Muscle of back (tissue), 3 donors: ENCODE measurements at regions not wholly inside any gene's neighbourhood (a gene's known extent, or its start where the extent isn't known, plus 50 kb on each side); places are given as distances from the start of the nearest gene placed in this dataset.

Source experiments
- DNase-seq, 3 donors: peaks; one replicate each; pipeline versions ENCODE4 v3.0.0 to v3.0.0-alpha.2; 2013

DNA sequence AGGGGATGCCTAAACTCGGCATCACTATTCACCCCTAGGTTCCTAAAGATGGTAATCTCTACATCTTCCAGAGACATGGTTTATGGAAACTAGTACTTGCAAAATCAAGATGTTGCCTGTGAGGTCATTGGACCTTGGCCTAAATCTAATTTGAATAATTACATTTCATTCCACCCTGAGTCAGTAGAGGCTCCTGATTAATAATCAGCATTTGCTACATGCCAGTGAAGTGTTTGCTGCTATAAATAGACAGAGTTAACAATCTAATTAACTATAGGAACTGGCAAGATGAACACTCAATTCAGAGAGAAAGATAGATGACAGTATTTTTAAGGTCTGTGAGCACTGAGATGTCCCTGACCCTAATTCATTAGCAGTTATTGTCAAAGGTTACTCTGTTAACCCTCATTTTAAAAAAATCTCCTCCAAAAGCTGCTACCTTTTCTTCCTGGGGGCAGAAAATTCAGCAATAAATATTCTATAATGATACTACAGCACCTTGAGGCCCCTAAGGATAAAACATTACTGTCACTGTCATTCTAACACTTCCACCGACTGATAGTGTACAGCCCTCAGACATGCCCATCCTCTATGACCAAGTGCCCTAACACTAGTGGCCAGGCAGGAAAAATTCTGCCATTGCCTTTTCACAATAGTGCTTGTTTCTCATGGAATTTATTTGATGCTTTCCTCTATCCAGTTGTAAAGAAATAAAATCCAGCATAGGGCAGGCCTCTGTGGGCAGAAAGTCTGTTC, 65.7 kb upstream of the CCDC196 start:
- DNase-seq: no peak

DNA sequence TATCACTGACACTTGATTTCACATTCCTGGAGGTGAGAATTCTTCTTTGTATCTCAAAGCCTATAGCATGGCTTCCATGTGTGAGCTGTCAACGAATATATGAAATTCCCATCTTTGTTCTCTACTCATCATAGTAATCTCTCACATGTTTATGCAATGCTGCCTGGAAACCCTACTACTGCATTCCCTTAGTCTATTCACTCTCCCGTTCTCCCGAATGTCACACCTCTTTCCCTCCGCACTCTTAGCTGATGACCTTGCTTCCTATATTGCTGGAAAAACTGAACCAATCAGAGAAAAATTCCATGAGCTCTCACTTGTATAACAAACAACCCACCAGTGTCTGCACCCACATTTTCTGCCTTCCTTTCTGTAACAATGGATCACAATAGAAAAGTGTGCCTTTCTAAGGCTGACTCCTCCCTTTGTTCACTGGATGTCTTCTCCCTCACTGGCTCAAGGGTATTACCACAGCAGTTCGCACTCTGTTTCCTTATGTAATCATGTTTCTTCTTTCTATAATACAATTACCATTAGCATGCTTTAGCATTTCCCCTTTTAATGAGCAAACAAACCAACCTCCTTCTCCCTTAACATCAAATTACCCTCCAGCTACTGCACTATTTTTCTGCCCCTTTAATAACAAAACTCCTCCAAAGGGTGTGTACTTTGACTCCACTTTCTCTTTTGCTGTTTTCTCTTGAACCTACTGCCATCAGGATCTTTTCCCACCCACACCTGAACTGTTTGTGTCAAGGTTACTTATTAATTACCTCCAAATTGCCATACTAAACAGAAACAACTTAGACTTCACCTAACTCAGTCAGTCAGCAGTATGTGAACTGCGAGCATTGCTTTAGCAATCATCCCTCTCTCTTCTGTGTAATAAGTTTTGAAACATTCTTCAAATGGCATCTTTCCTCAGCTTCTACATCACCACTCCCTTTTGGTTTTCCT, 63.9 kb upstream of the CCDC196 start:
- DNase-seq: no peak

DNA sequence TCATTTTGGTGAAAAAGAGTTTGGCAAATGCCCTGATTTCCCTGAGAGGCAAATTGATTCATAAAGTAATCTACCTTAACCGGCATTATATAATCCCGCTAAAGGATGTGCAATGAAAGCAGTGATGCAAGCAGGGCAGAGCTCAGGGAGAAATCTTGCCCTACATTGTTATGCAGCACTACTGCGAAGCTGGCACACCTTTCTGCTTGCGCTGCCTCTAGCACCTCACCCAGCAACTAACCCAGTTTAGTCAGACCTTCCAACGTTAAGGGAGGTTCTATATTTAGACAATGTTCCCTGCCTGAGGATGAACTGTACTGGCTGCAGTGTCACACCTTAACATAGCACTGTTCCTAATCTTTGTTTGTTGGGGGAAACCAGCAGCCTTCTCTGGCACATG, 60.8 kb upstream of the CCDC196 start:
- no peak for DNase-seq

DNA sequence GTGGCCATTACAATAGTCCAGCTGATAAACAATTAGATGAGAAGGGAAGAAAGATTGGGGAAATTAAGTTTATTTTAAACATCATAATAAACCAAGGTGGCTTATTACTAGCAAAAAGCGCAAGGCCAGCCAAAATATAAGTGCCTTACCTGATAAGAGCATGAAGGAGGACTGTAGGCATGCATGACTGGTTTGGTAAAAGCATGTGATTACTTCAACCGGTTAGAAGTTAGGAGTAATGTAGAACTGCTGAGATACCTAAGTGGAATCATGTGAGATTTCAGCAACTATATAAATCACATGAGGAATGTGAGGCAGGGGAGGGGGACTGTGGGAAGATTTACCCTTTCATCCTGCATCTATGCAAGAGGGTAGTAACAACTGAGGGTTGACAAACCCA, 59.7 kb upstream of the CCDC196 start:
- DNase-seq: no peak

DNA sequence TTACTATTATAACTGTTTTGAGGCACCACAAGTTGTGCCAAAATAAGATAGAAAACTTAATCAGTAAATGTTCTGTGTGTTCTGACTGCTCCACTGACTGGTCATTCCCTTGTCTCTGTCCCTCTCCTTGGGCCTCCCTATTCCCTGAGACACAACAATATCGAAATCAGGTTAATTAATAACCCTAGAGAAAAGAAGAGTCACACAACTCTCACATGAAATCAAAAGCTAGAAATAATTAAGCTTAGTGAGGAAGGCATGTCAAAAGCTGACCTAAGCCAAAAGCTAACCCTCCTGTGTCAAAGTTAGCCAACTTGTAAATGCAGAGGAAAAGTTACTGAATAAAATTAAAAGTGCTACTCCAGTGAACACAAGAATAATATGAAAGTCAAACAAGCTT, 53.8 kb upstream of the CCDC196 start:
- no peak for DNase-seq

DNA sequence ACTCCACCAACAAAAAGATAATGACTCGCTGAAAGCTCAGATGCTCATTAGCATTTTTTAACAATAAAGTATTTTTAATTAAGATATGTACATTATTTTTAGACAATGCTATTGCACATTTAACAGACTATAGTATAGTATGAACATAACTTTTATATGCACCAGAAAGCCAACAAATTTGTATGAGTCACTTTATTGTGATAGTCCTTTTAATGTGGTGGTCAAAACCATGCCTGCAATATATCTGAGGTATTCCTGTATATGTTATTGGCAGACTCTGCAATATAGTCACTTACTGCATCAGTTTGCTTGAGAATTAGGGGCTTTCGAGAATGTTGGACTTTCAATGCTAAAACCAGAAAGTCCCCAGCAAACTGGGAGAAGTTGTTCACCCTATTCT, 51.7 kb upstream of the CCDC196 start:
- no peak for DNase-seq

DNA sequence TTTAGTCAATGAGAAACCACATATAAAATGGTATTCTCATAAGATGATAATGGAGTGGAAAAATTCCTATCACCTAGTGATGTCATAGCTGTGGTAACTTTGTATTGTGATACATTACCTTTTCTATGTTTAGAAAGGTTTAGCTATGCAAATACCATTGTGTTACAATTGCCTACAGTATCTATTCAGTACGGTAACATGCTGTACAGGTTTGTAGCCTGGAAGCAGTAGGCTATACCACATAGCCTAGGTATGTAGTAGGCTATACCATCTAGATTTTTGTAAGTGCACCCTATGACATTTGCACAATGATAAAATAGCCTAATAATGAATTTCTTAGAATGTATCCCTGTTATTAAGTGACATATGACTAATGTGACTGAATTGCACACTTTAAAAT, 50.5 kb upstream of the CCDC196 start:
- no peak for DNase-seq
